OCI-LY1 (cell line): ENCODE measurements at regions not wholly inside any gene's neighbourhood (a gene's known extent, or its start where the extent isn't known, plus 50 kb on each side); places are given as distances from the start of the nearest gene placed in this dataset.

Experiments used
- H2AFZ ChIP-seq: fragments of 200-600 bp; sonication (generic), shearing (Covaris generic); 2 replicates; pipeline ENCODE4 v1.6.0; 2014; ENCODE audit warnings: antibody characterized with exemption, mild to moderate bottlenecking, low read length
- H3F3A ChIP-seq: fragments of 200-600 bp; sonication (generic), shearing (Covaris generic); 2 replicates; pipeline ENCODE4 v1.6.0; 2014; ENCODE audit warnings: mild to moderate bottlenecking, antibody characterized with exemption, low read length, moderate library complexity; ENCODE audit not compliant: insufficient read depth
- H3K27ac ChIP-seq: fragments of 200-600 bp; sonication (generic); 2 replicates; pipeline ENCODE4 v1.5.1; 2014; ENCODE audit warnings: low read length, mixed run types, mild to moderate bottlenecking, low read depth; ENCODE audit not compliant: poor library complexity, severe bottlenecking
- H3K27me3 ChIP-seq: fragments of 200-600 bp; sonication (generic); 2 replicates; pipeline ENCODE4 v1.6.0; 2014; ENCODE audit warnings: antibody characterized with exemption, mild to moderate bottlenecking, low read length, moderate library complexity; ENCODE audit not compliant: insufficient read depth
- H3K36me3 ChIP-seq: fragments of 200-600 bp; sonication (generic); 2 replicates; pipeline ENCODE4 v1.6.1; 2014; ENCODE audit warnings: mild to moderate bottlenecking, antibody characterized with exemption, low read length, moderate library complexity, mixed read lengths; ENCODE audit not compliant: insufficient read depth
- H3K4me1 ChIP-seq: fragments of 200-600 bp; sonication (generic); 2 replicates; pipeline ENCODE4 v1.5.1; 2014; ENCODE audit warnings: mild to moderate bottlenecking, low read length, moderate library complexity; ENCODE audit not compliant: insufficient read depth, severe bottlenecking
- H3K4me2 ChIP-seq: fragments of 200-600 bp; sonication (generic), shearing (Covaris generic); 2 replicates; pipeline ENCODE4 v1.6.1; 2014; ENCODE audit warnings: low read length
- H3K4me3 ChIP-seq: fragments of 200-600 bp; sonication (generic); 2 replicates; pipeline ENCODE4 v1.5.1; 2014; ENCODE audit warnings: low read length, low read depth, mild to moderate bottlenecking, mixed read lengths; ENCODE audit not compliant: poor library complexity, severe bottlenecking
- H3K79me2 ChIP-seq: fragments of 200-600 bp; shearing (Covaris generic); 2 replicates; pipeline ENCODE4 v1.6.1; 2016; ENCODE audit warnings: mixed run types, low read length, mixed read lengths; ENCODE audit not compliant: insufficient read depth
- H3K9ac ChIP-seq: fragments of 200-600 bp; sonication (generic), shearing (Covaris generic); 2 replicates; pipeline ENCODE4 v1.6.1; 2014; ENCODE audit warnings: mild to moderate bottlenecking, low read length, mixed read lengths
- H3K9me2 ChIP-seq: fragments of 200-600 bp; sonication (generic), shearing (Covaris generic); 2 replicates; pipeline ENCODE4 v1.6.1; 2014; ENCODE audit warnings: low read depth, mild to moderate bottlenecking, low read length, mixed read lengths
- H3K9me3 ChIP-seq: fragments of 200-600 bp; shearing (Covaris generic); 2 replicates; pipeline ENCODE4 v1.6.1; 2014; ENCODE audit warnings: low read length, mixed read lengths
- H4K20me1 ChIP-seq: fragments of 200-600 bp; sonication (generic), shearing (Covaris generic); 2 replicates; pipeline ENCODE4 v1.6.0; 2016; ENCODE audit warnings: mild to moderate bottlenecking, low read length; ENCODE audit not compliant: insufficient read depth
- CTCF ChIP-seq: fragments of 200-600 bp; sonication (generic), shearing (Covaris generic); IDR thresholded peaks from 2 replicates; pipeline ENCODE4 v1.5.1; 2017; ENCODE audit warnings: mild to moderate bottlenecking, antibody characterized with exemption, low read length, moderate library complexity, mixed read lengths
- EZH2 ChIP-seq: fragments of 200-600 bp; sonication (generic), shearing (Covaris generic); IDR thresholded peaks from 2 replicates; pipeline ENCODE4 v1.8.0; 2017; ENCODE audit warnings: borderline replicate concordance, mixed run types, mild to moderate bottlenecking, antibody characterized with exemption, low read length, moderate library complexity, mixed read lengths

GRCh38 chr2:52405980-52406379, 1361.6 kb upstream of the CHAC2 start:
- no peak overlapping the region for H3K4me3 ChIP-seq
- H3K9ac ChIP-seq: no peak overlapping the region
- H4K20me1 ChIP-seq: no peaks in the 10 kb centered on the region
- H3K27me3 ChIP-seq: no peaks in the 10 kb centered on the region
- H3K27ac ChIP-seq: no peak overlapping the region
- H2AFZ ChIP-seq: no peak overlapping the region
- no peaks in the 10 kb centered on the region for H3K4me1 ChIP-seq
- H3K79me2 ChIP-seq: no peaks in the 10 kb centered on the region
- H3K36me3 ChIP-seq: no peaks in the 10 kb centered on the region
- H3K4me2 ChIP-seq: no peak overlapping the region
- no peaks in the 10 kb centered on the region for H3K9me3 ChIP-seq
- TF ChIP-seq CTCF (no peak), EZH2 (no peak)
- no peaks in the 10 kb centered on the region for H3F3A ChIP-seq
- no peaks in the 10 kb centered on the region for H3K9me2 ChIP-seq

GRCh38 chr2:52404866-52405265, 1362.7 kb upstream of the CHAC2 start:
- Histone ChIP-seq H3K27me3 (no peaks in the 10 kb centered on the region), H3K9me3 (no peaks in the 10 kb centered on the region), H3K4me3 (no peak overlapping the region), H3K4me2 (no peak overlapping the region), H3K9me2 (no peaks in the 10 kb centered on the region), H4K20me1 (no peaks in the 10 kb centered on the region), H3K4me1 (no peaks in the 10 kb centered on the region), H3F3A (no peaks in the 10 kb centered on the region), H2AFZ (no peak overlapping the region), H3K36me3 (no peaks in the 10 kb centered on the region), H3K27ac (no peak overlapping the region), H3K79me2 (no peaks in the 10 kb centered on the region), H3K9ac (no peak overlapping the region)
- no peak for TF ChIP-seq EZH2
- TF ChIP-seq CTCF: no peak

GRCh38 chr2:52404046-52404445, 1363.6 kb upstream of the CHAC2 start:
- Histone ChIP-seq H4K20me1 (no peaks in the 10 kb centered on the region), H2AFZ (no peak overlapping the region), H3K27me3 (no peaks in the 10 kb centered on the region)

More at GRCh38 chr2:52404046-52404445, 1363.6 kb upstream of the CHAC2 start:
- no peaks in the 10 kb centered on the region for H3K36me3 ChIP-seq
- no peaks in the 10 kb centered on the region for H3F3A ChIP-seq
- H3K9me3 ChIP-seq: no peaks in the 10 kb centered on the region
- no peaks in the 10 kb centered on the region for H3K4me1 ChIP-seq
- no peak overlapping the region for H3K9ac ChIP-seq
- TF ChIP-seq EZH2 (no peak), CTCF (no peak)
- no peak overlapping the region for H3K4me2 ChIP-seq
- H3K27ac ChIP-seq: no peak overlapping the region
- H3K9me2 ChIP-seq: no peaks in the 10 kb centered on the region
- no peak overlapping the region for H3K4me3 ChIP-seq
- H3K79me2 ChIP-seq: no peaks in the 10 kb centered on the region
